NCI-H187 treated with DMSO at 0.1 percent for 48 hours (cell line): ENCODE measurements at regions not wholly inside any gene's neighbourhood (a gene's known extent, or its start where the extent isn't known, plus 50 kb on each side); places are given as distances from the start of the nearest gene placed in this dataset.
"Not testable (repeated sequence)": the region's sequence is repeated elsewhere in the genome, so short reads cannot be mapped to it uniquely, and the experiment has no call there.

Experiments
- DNase-seq: peaks from one replicate; lab custom pipeline; 2025; lab: John Stamatoyannopoulos, UW

- no peak for DNase-seq
Observed at GRCh38 chr14:48568688-48569087, 893.3 kb upstream of the MDGA2 start.

- DNase-seq = no peak
Observed at GRCh38 chr14:48568252-48568651, 892.8 kb upstream of the MDGA2 start.

- DNase-seq = no peak
Observed at GRCh38 chr14:48563489-48563888, 888.1 kb upstream of the MDGA2 start.

GRCh38 chr14:48561438-48561837, 886.0 kb upstream of the MDGA2 start:
- DNase-seq = not testable (repeated sequence)

- DNase-seq = no peak
Observed at GRCh38 chr14:48560421-48560820, 885.0 kb upstream of the MDGA2 start.

- no peak for DNase-seq
Observed at GRCh38 chr14:48553443-48553842, 878.0 kb upstream of the MDGA2 start.

- DNase-seq = no peak
Observed at GRCh38 chr14:48546996-48547395, 871.6 kb upstream of the MDGA2 start.

GRCh38 chr14:48537600-48537999, 862.2 kb upstream of the MDGA2 start:
- DNase-seq = no peak

- no peak for DNase-seq
Observed at GRCh38 chr14:48536318-48536717, 860.9 kb upstream of the MDGA2 start.

GRCh38 chr14:48527832-48528231, 852.4 kb upstream of the MDGA2 start:
- no peak for DNase-seq

GRCh38 chr14:48526307-48526706, 850.9 kb upstream of the MDGA2 start:
- no peak for DNase-seq

- no peak for DNase-seq
Observed at GRCh38 chr14:48504921-48505320, 829.5 kb upstream of the MDGA2 start.

- no peak for DNase-seq
Observed at GRCh38 chr14:48490756-48491155, 815.4 kb upstream of the MDGA2 start.

- DNase-seq = no peak
Observed at GRCh38 chr14:48473944-48474343, 798.5 kb upstream of the MDGA2 start.

GRCh38 chr14:48456051-48456450, 780.6 kb upstream of the MDGA2 start:
- no peak for DNase-seq

GRCh38 chr14:48454887-48455286, 779.5 kb upstream of the MDGA2 start:
- no peak for DNase-seq

GRCh38 chr14:48452437-48452995, 777.1 kb upstream of the MDGA2 start:
- DNase-seq = no peak

GRCh38 chr14:48435221-48435620, 759.8 kb upstream of the MDGA2 start:
- no peak for DNase-seq

- no peak for DNase-seq
Observed at GRCh38 chr14:48430805-48431204, 755.4 kb upstream of the MDGA2 start.

GRCh38 chr14:48429512-48429911, 754.1 kb upstream of the MDGA2 start:
- DNase-seq = no peak

- no peak for DNase-seq
Observed at GRCh38 chr14:48417715-48418500, 742.5 kb upstream of the MDGA2 start.

- DNase-seq = no peak
Observed at GRCh38 chr14:48401321-48401720, 725.9 kb upstream of the MDGA2 start.

GRCh38 chr14:48398675-48399282, 723.4 kb upstream of the MDGA2 start:
- no peak for DNase-seq
